ENCODE measurements at regions not wholly inside any gene's neighbourhood (a gene's known extent, or its start where the extent isn't known, plus 50 kb on each side); places are given as distances from the start of the nearest gene placed in this dataset.

DNA sequence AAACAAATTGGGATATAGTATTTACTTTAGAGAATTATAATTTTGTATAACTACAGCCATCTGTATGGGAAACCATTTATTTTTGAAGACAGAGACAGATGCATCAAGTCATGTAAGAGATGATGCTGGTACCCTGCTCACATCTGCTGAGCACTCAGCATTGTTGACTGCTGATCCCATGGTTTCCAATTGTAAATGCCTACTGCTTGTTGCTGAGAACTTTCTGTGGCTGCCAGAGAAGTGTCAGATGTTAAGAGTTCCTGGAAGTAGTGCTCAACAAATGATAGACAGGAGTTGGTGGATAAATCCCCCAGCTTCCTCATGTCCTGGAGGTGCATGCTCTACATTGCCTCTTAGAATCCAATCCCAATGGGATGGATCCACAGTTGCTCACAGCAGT lies 167.1 kb downstream of the OXSM start:
- no peak for TF ChIP-seq GLIS3 (CRISPR knock-in tag; IDR thresholded peaks at IDR 0.05)
- TF ChIP-seq, protein P1, sequence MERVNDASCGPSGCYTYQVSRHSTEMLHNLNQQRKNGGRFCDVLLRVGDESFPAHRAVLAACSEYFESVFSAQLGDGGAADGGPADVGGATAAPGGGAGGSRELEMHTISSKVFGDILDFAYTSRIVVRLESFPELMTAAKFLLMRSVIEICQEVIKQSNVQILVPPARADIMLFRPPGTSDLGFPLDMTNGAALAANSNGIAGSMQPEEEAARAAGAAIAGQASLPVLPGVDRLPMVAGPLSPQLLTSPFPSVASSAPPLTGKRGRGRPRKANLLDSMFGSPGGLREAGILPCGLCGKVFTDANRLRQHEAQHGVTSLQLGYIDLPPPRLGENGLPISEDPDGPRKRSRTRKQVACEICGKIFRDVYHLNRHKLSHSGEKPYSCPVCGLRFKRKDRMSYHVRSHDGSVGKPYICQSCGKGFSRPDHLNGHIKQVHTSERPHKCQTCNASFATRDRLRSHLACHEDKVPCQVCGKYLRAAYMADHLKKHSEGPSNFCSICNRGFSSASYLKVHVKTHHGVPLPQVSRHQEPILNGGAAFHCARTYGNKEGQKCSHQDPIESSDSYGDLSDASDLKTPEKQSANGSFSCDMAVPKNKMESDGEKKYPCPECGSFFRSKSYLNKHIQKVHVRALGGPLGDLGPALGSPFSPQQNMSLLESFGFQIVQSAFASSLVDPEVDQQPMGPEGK (CRISPR knock-in tag; IDR thresholded peaks at IDR 0.05; ENCODE audit: borderline replicate concordance) = no peak
- no peak for TF ChIP-seq ZC3H10 (CRISPR knock-in tag; IDR thresholded peaks at IDR 0.05)
- no peak for TF ChIP-seq TOX (CRISPR knock-in tag; IDR thresholded peaks at IDR 0.05; ENCODE audit: borderline replicate concordance)
- no peak for TF ChIP-seq ESRRG (CRISPR knock-in tag; IDR thresholded peaks at IDR 0.05)
- TF ChIP-seq BACH2 (CRISPR knock-in tag; IDR thresholded peaks at IDR 0.05; ENCODE audit: borderline replicate concordance) = no peak
- TF ChIP-seq ISL1 (CRISPR knock-in tag; IDR thresholded peaks at IDR 0.05) = no peak
- TF ChIP-seq RARB (CRISPR knock-in tag; IDR thresholded peaks at IDR 0.05) = no peak
- TF ChIP-seq, protein P2, sequence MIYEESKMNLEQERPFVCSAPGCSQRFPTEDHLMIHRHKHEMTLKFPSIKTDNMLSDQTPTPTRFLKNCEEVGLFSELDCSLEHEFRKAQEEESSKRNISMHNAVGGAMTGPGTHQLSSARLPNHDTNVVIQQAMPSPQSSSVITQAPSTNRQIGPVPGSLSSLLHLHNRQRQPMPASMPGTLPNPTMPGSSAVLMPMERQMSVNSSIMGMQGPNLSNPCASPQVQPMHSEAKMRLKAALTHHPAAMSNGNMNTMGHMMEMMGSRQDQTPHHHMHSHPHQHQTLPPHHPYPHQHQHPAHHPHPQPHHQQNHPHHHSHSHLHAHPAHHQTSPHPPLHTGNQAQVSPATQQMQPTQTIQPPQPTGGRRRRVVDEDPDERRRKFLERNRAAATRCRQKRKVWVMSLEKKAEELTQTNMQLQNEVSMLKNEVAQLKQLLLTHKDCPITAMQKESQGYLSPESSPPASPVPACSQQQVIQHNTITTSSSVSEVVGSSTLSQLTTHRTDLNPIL (CRISPR knock-in tag; IDR thresholded peaks at IDR 0.05; ENCODE audit: low read depth) = no peak
- no peak for TF ChIP-seq SNAI2 (CRISPR knock-in tag; IDR thresholded peaks at IDR 0.05)
- no peak for TF ChIP-seq TCF4 (CRISPR knock-in tag; IDR thresholded peaks at IDR 0.05; ENCODE audit: borderline replicate concordance)
- no peak for TF ChIP-seq OSR1 (CRISPR knock-in tag; IDR thresholded peaks at IDR 0.05)
- TF ChIP-seq, protein P3, sequence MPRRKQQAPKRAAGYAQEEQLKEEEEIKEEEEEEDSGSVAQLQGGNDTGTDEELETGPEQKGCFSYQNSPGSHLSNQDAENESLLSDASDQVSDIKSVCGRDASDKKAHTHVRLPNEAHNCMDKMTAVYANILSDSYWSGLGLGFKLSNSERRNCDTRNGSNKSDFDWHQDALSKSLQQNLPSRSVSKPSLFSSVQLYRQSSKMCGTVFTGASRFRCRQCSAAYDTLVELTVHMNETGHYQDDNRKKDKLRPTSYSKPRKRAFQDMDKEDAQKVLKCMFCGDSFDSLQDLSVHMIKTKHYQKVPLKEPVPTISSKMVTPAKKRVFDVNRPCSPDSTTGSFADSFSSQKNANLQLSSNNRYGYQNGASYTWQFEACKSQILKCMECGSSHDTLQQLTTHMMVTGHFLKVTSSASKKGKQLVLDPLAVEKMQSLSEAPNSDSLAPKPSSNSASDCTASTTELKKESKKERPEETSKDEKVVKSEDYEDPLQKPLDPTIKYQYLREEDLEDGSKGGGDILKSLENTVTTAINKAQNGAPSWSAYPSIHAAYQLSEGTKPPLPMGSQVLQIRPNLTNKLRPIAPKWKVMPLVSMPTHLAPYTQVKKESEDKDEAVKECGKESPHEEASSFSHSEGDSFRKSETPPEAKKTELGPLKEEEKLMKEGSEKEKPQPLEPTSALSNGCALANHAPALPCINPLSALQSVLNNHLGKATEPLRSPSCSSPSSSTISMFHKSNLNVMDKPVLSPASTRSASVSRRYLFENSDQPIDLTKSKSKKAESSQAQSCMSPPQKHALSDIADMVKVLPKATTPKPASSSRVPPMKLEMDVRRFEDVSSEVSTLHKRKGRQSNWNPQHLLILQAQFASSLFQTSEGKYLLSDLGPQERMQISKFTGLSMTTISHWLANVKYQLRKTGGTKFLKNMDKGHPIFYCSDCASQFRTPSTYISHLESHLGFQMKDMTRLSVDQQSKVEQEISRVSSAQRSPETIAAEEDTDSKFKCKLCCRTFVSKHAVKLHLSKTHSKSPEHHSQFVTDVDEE (CRISPR knock-in tag; IDR thresholded peaks at IDR 0.05) = no peak
- TF ChIP-seq ARNTL (CRISPR knock-in tag; IDR thresholded peaks at IDR 0.05; ENCODE audit: borderline replicate concordance, low read depth) = no peak
- no peak for TF ChIP-seq CSDC2 (CRISPR knock-in tag; IDR thresholded peaks at IDR 0.05)
- TF ChIP-seq, protein P4, sequence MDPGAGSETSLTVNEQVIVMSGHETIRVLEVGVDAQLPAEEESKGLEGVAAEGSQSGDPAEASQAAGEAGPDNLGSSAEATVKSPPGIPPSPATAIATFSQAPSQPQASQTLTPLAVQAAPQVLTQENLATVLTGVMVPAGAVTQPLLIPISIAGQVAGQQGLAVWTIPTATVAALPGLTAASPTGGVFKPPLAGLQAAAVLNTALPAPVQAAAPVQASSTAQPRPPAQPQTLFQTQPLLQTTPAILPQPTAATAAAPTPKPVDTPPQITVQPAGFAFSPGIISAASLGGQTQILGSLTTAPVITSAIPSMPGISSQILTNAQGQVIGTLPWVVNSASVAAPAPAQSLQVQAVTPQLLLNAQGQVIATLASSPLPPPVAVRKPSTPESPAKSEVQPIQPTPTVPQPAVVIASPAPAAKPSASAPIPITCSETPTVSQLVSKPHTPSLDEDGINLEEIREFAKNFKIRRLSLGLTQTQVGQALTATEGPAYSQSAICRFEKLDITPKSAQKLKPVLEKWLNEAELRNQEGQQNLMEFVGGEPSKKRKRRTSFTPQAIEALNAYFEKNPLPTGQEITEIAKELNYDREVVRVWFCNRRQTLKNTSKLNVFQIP (CRISPR knock-in tag; IDR thresholded peaks at IDR 0.05; ENCODE audit: borderline replicate concordance, low read depth) = no peak
- TF ChIP-seq PPARA (CRISPR knock-in tag; IDR thresholded peaks at IDR 0.05; ENCODE audit: borderline replicate concordance) = no peak
- TF ChIP-seq ZFP3 (CRISPR knock-in tag; IDR thresholded peaks at IDR 0.05) = no peak
- no peak for TF ChIP-seq ZNF70 (CRISPR knock-in tag; IDR thresholded peaks at IDR 0.05)
- no peak for ATAC-seq

DNA sequence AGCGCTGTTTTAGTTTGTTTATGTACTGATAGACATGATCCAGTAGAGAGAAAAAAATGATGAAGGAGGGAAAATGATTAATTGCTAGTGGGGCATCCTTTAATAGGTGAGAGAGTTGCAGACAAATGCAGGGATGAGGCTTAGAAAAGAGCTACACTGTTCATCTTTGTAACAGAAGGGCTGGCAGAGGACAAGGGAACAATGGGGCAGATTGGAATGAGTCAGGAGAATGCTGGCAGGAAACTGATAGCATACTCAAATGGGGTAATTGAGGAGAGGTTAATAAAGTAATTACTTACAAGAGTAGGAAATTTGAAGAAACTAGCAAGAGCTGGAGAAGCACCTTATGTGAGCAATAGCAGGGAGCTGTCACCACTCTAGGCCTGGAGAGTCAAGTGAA lies 170.9 kb downstream of the OXSM start:
- no peak for ATAC-seq
- TF ChIP-seq RARB (CRISPR knock-in tag; IDR thresholded peaks at IDR 0.05) (no peak), GLIS3 (CRISPR knock-in tag; IDR thresholded peaks at IDR 0.05) (no peak), ZNF565 (CRISPR knock-in tag; conservative IDR thresholded peaks at IDR 0.05; ENCODE audit: low read depth) (no peak), BACH2 (CRISPR knock-in tag; IDR thresholded peaks at IDR 0.05; ENCODE audit: borderline replicate concordance) (no peak), CSDC2 (CRISPR knock-in tag; IDR thresholded peaks at IDR 0.05) (no peak), ZNF70 (CRISPR knock-in tag; IDR thresholded peaks at IDR 0.05) (no peak), SNAI2 (CRISPR knock-in tag; IDR thresholded peaks at IDR 0.05) (no peak), TCF4 (CRISPR knock-in tag; IDR thresholded peaks at IDR 0.05; ENCODE audit: borderline replicate concordance) (no peak), ISL1 (CRISPR knock-in tag; IDR thresholded peaks at IDR 0.05) (no peak), OSR1 (CRISPR knock-in tag; IDR thresholded peaks at IDR 0.05) (no peak), ZFP30 (CRISPR knock-in tag; IDR thresholded peaks at IDR 0.05) (no peak), PPARA (CRISPR knock-in tag; IDR thresholded peaks at IDR 0.05; ENCODE audit: borderline replicate concordance) (no peak), ZNF8 (CRISPR knock-in tag; IDR thresholded peaks at IDR 0.05) (no peak), ESRRG (CRISPR knock-in tag; IDR thresholded peaks at IDR 0.05) (no peak)
- TF ChIP-seq, protein P5, sequence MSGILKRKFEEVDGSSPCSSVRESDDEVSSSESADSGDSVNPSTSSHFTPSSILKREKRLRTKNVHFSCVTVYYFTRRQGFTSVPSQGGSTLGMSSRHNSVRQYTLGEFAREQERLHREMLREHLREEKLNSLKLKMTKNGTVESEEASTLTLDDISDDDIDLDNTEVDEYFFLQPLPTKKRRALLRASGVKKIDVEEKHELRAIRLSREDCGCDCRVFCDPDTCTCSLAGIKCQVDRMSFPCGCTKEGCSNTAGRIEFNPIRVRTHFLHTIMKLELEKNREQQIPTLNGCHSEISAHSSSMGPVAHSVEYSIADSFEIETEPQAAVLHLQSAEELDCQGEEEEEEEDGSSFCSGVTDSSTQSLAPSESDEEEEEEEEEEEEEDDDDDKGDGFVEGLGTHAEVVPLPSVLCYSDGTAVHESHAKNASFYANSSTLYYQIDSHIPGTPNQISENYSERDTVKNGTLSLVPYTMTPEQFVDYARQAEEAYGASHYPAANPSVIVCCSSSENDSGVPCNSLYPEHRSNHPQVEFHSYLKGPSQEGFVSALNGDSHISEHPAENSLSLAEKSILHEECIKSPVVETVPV (CRISPR knock-in tag; IDR thresholded peaks at IDR 0.05) = no peak
- TF ChIP-seq, protein P4 (CRISPR knock-in tag; IDR thresholded peaks at IDR 0.05; ENCODE audit: borderline replicate concordance, low read depth) = no peak
- TF ChIP-seq, protein P2 (CRISPR knock-in tag; IDR thresholded peaks at IDR 0.05; ENCODE audit: low read depth) = no peak
- TF ChIP-seq, protein P1 (CRISPR knock-in tag; IDR thresholded peaks at IDR 0.05; ENCODE audit: borderline replicate concordance) = no peak

Data from SK-N-SH treated with all-trans-retinoic acid at 6 μM for 48 hours (cell line).